ENCODE measurements at regions not wholly inside any gene's neighbourhood (a gene's known extent, or its start where the extent isn't known, plus 50 kb on each side); places are given as distances from the start of the nearest gene placed in this dataset.
A peak's percentile ranks its signal among the peaks of the same experiment; 100 is the strongest.

GRCh38 chr4:12633053-12633651 is 851.0 kb downstream of the RAB28 start:
- TF ChIP-seq SNIP1 (IDR thresholded peaks at IDR 0.05; ENCODE audit: low read depth) (no peak), CTCF (IDR thresholded peaks at IDR 0.05 in 2 of 3, conservative IDR thresholded peaks at IDR 0.05 in 1 of 3; ENCODE audit: insufficient read depth in 2 of 3, low read depth in 1 of 3, low read length in 3 of 3) (peak; percentile 59 to 84 (median 83)), ZNF217 (CRISPR knock-in tag; IDR thresholded peaks at IDR 0.05) (no peak), ZNF124 (CRISPR knock-in tag; IDR thresholded peaks at IDR 0.05) (no peak), BMI1 (IDR thresholded peaks at IDR 0.05; ENCODE audit: low read length) (no peak), POLR2G (IDR thresholded peaks at IDR 0.05; ENCODE audit: low read depth, low read length) (no peak), IRF1 (CRISPR knock-in tag; IDR thresholded peaks at IDR 0.05; ENCODE audit: borderline replicate concordance) (no peak), KDM2B (CRISPR knock-in tag; IDR thresholded peaks at IDR 0.05) (no peak)
- TF ChIP-seq, protein P1, sequence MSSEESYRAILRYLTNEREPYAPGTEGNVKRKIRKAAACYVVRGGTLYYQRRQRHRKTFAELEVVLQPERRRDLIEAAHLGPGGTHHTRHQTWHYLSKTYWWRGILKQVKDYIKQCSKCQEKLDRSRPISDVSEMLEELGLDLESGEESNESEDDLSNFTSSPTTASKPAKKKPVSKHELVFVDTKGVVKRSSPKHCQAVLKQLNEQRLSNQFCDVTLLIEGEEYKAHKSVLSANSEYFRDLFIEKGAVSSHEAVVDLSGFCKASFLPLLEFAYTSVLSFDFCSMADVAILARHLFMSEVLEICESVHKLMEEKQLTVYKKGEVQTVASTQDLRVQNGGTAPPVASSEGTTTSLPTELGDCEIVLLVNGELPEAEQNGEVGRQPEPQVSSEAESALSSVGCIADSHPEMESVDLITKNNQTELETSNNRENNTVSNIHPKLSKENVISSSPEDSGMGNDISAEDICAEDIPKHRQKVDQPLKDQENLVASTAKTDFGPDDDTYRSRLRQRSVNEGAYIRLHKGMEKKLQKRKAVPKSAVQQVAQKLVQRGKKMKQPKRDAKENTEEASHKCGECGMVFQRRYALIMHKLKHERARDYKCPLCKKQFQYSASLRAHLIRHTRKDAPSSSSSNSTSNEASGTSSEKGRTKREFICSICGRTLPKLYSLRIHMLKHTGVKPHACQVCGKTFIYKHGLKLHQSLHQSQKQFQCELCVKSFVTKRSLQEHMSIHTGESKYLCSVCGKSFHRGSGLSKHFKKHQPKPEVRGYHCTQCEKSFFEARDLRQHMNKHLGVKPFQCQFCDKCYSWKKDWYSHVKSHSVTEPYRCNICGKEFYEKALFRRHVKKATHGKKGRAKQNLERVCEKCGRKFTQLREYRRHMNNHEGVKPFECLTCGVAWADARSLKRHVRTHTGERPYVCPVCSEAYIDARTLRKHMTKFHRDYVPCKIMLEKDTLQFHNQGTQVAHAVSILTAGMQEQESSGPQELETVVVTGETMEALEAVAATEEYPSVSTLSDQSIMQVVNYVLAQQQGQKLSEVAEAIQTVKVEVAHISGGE (CRISPR knock-in tag; IDR thresholded peaks at IDR 0.05): no peak

Measured in K562 (cell line).